Spleen (tissue), 11 donors: ENCODE measurements at regions not wholly inside any gene's neighbourhood (a gene's known extent, or its start where the extent isn't known, plus 50 kb on each side); places are given as distances from the start of the nearest gene placed in this dataset.
"Not testable (repeated sequence)": the region's sequence is repeated elsewhere in the genome, so short reads cannot be mapped to it uniquely, and the experiment has no call there.

ENCODE experiments used
- DNase-seq: peaks from one replicate; pipeline ENCODE4 v3.0.0-alpha.2; 2020
- H3K27ac ChIP-seq, 8 donors: fragments of 200-600 bp; sonication (generic) in 7 of 8; 1 replicate in 4 of 8; 2 replicates in 4 of 8; pipeline versions ENCODE4 v1.5.0 to v1.8.0; 2016 to 2021; ENCODE audit warnings: inconsistent platforms in 4 of 8, mild to moderate bottlenecking in 4 of 8, moderate library complexity in 1 of 8
- H3K27me3 ChIP-seq, 7 donors: fragments of 200-600 bp; sonication (generic) in 6 of 7; replicated peaks in 1 of 7; 1 replicate in 4 of 7; 2 replicates in 3 of 7; pipeline versions ENCODE4 v1.5.0 to v1.8.0; 2016 to 2021; ENCODE audit warnings: inconsistent platforms in 3 of 7, mild to moderate bottlenecking in 1 of 7
- H3K36me3 ChIP-seq, 6 donors: fragments of 200-600 bp; sonication (generic) in 5 of 6; 1 replicate in 4 of 6; 2 replicates in 2 of 6; pipeline versions ENCODE4 v1.5.0 to v1.8.0; 2016 to 2021; ENCODE audit warnings: inconsistent platforms in 2 of 6
- H3K4me1 ChIP-seq, 6 donors: fragments of 200-600 bp; sonication (generic) in 5 of 6; 1 replicate in 3 of 6; 2 replicates in 3 of 6; pipeline versions ENCODE4 v1.5.0 to v1.8.0; 2016 to 2021; ENCODE audit warnings: inconsistent platforms in 3 of 6
- H3K4me3 ChIP-seq, 8 donors: fragments of 200-600 bp; sonication (generic) in 7 of 8; 1 replicate in 4 of 8; 2 replicates in 4 of 8; pipeline versions ENCODE4 v1.5.0 to v1.8.0; 2016 to 2021; ENCODE audit warnings: inconsistent platforms in 4 of 8, mild to moderate bottlenecking in 4 of 8, moderate library complexity in 2 of 8
- H3K9me3 ChIP-seq, 8 donors: fragments of 200-600 bp; sonication (generic) in 7 of 8; 1 replicate in 4 of 8; 2 replicates in 4 of 8; pipeline versions ENCODE4 v1.5.0 to v1.8.0; 2016 to 2021; ENCODE audit warnings: inconsistent platforms in 4 of 8
- POLR2A ChIP-seq, 3 donors: fragments of 450-650 bp; IDR thresholded peaks; one replicate each; pipeline ENCODE4 v1.5.1; 2017; ENCODE audit warnings: antibody characterized with exemption in 3 of 3, mild to moderate bottlenecking in 1 of 3
- POLR2AphosphoS5 ChIP-seq, 3 donors: sonication (generic); formaldehyde crosslinking; IDR thresholded peaks; one replicate each; pipeline ENCODE4 v1.5.1; 2017; ENCODE audit warnings: antibody characterized with exemption in 3 of 3
- WGBS, 5 donors: extraction: QIAGEN DNeasy Blood & Tissue Kit in 3 of 5; methylation state at CpG; one replicate each; pipeline versions ENCODE4 v1.1.5 to v1.1.7; 2013 to 2018; 5-methylcytosine and 5-hydroxymethylcytosine counted together
- intact Hi-C: fragments of 100-400 bp; cut with DNase I; formaldehyde crosslinking; loops from one replicate; pipeline ENCODE4 v1.15.0; 2023; ENCODE audit warnings: low total_unique reads
- TF ChIP-seq, protein P1 (sequence below), 11 experiments: fragments of 200-600 bp in 7 of 11; fragments of 450-650 bp in 4 of 11; sonication (generic) in 4 of 11; IDR thresholded peaks in 8 of 11; conservative IDR thresholded peaks in 3 of 11; 1 replicate in 7 of 11; 2 replicates in 4 of 11; pipeline versions ENCODE4 v1.4.0 to v1.8.0; 2016 to 2021; ENCODE audit warnings: antibody characterized with exemption in 11 of 11, inconsistent platforms in 4 of 11, mild to moderate bottlenecking in 1 of 11
- donor health status: healthy with polysubstance abuse.
- donor health status: DM: no; HTN: no; CAD: no; lungs with moderate emphysema.
- donor health status: DM: no; HTN: no; CAD: no.
- donor health status: Bipolar disorder and iron deficiency.
- donor health status: healthy.
- donor health status: DM: no; HTN: no; CAD: no.
- donor health status: DM: yes; HTN: yes; CAD: no.

DNA sequence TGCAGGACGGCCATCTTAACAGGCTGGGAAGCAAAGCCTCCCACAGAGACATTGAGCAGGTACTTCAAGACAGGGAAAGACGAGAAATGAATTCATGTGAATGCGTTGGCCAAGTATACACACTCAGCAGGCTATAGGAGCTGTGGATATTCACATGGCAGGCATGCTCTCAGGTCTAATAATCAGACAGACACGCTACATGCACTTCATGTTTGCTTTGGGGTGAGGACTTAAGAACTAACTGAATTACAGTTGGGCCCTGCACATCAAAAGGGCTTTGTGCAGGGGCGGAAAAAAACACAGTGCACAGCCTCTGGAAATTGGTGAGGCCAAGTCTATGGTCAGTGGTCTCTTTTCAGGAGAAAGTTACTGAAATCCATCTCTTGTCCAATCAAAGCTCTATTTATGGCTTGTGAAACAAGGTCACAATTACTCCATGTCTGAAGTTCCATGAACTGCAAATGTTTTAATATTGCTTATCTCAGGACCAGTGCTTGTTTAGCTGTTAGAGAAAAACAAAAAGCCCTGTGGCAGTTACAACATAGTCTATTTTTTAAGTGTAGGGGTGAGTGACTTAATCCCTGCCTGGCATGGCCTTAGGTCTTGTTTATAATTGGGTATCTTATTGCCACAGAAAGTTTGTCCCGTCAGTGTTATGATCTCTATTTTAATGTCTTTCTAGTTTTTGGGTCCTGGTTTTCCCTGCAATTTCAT, 100.6 kb upstream of the GOLGA6L6 start:
- intact Hi-C loops = no loop called here

DNA sequence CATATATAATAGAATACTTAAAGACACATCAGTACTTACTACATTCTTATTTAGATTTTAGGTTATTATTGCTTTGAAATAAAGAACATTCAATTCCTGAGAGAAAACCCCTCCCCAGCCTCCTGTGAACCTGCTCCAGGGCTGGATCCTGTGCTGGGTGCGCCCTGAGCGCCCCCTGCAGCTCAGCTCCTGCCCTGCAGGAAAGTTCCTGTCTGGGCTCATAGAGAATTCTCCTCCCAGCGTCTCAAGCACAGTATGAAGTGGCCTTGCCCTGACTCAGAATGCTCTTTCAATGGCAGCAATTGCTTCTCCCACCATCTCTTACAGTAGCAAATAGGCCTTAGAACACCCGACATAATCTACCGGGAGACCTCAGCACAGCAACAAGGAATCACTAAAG, 98.8 kb upstream of the GOLGA6L6 start:
- peaks cover 0 to 20% (median 0%) of the 10 kb centered on the region in 7 donors for H3K27me3 ChIP-seq
- intact Hi-C loops, H3K27ac ChIP-seq, H3K4me1 ChIP-seq, H3K36me3 ChIP-seq, H3K9me3 ChIP-seq, H3K4me3 ChIP-seq, DNase-seq: not testable (repeated sequence)
- 0 to 6% (median 2%) methylated on average over 1 to 2 of the region's 5 CpGs for WGBS, 5 donors

More for the DNA sequence above, 100.6 kb upstream of the GOLGA6L6 start:
- H3K4me3 ChIP-seq = no peak overlapping the region
- WGBS, 5 donors = 66 to 79% (median 71%) methylated on average over 6 of the region's 6 CpGs
- DNase-seq = no peak
- H3K27me3 ChIP-seq = peaks cover 0 to 20% (median 0%) of the 10 kb centered on the region in 7 donors
- TF ChIP-seq POLR2AphosphoS5 (IDR thresholded peaks at IDR 0.05) (no peak), POLR2A (IDR thresholded peaks at IDR 0.05) (no peak)
- TF ChIP-seq, protein P1, sequence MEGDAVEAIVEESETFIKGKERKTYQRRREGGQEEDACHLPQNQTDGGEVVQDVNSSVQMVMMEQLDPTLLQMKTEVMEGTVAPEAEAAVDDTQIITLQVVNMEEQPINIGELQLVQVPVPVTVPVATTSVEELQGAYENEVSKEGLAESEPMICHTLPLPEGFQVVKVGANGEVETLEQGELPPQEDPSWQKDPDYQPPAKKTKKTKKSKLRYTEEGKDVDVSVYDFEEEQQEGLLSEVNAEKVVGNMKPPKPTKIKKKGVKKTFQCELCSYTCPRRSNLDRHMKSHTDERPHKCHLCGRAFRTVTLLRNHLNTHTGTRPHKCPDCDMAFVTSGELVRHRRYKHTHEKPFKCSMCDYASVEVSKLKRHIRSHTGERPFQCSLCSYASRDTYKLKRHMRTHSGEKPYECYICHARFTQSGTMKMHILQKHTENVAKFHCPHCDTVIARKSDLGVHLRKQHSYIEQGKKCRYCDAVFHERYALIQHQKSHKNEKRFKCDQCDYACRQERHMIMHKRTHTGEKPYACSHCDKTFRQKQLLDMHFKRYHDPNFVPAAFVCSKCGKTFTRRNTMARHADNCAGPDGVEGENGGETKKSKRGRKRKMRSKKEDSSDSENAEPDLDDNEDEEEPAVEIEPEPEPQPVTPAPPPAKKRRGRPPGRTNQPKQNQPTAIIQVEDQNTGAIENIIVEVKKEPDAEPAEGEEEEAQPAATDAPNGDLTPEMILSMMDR (IDR thresholded peaks at IDR 0.05 in 8 of 11, conservative IDR thresholded peaks at IDR 0.05 in 3 of 11) = no peak
- no peak overlapping the region for H3K27ac ChIP-seq
- H3K9me3 ChIP-seq = no peaks in the 10 kb centered on the region
- no peaks in the 10 kb centered on the region for H3K36me3 ChIP-seq
- peaks cover 0 to 14% (median 0%) of the 10 kb centered on the region in 6 donors for H3K4me1 ChIP-seq

DNA sequence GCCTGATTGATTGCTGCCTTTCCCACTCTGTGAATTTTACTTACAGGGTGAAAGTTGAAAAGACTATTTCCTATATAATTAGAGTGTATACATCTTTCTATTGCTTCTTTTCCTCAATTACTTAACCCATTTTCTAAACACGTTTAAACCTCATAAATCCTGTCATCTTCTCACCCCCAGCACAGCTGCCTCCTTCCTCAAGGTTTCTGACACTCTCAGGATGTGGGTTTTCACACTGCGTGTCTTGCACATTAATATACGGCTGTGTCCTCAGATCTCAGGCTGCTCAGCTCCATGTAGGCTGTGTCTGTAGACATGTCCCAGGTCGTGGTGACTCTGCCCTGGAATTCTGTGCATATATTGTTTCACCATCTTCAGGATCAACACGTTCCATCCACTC, 97.6 kb upstream of the GOLGA6L6 start:
- intact Hi-C loops = not testable (repeated sequence)
- 11% methylated on average over 2 of the region's 5 CpGs; no CpG with 5 or more reads in 4 of the 5 donors for WGBS, 5 donors

DNA sequence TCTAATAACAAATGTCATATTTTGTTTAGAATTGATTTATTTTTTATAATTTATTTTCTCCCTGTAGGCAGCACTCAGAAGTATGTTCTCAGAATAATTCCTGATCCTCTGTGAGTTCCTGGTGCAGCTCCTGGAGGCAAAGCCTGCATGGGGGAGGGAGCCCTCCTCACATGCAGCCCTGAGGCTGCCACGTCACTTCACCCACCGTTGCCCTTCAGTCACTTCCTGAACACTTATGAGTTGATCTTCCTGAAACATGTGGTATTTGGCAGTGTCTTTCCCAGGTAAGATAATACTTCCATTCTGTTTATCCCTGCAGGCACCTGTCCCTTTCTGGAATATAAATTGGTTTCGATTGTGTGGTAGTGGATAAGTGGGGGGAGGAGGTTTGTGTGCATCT, 95.9 kb upstream of the GOLGA6L6 start:
- WGBS, 5 donors = 3 to 22% (median 13%) methylated on average over 2 of the region's 3 CpGs

More for the DNA sequence above, 97.6 kb upstream of the GOLGA6L6 start:
- H3K27ac ChIP-seq, DNase-seq, H3K4me1 ChIP-seq, H3K36me3 ChIP-seq, H3K4me3 ChIP-seq, H3K9me3 ChIP-seq: not testable (repeated sequence)
- H3K27me3 ChIP-seq = peaks cover 0 to 20% (median 0%) of the 10 kb centered on the region in 7 donors

DNA sequence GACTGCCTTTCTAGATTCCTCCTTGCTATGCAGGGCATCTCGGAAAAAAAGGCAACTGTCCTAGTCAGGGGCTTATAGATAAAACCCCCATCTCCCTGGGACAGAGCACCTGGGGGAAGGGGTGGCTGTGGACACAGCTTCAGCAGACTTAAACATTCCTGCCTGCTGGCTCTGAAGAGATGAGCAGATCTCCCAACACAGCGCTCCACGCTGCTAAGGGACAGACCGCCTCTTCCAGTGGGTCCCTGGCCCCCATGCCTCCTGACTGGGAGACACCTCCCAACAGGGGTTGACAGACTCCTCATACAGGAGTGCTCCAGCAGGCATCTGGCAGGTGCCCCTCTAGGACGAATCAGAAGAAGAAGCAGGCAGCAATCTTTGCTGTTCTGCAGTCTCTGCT, 87.9 kb upstream of the GOLGA6L6 start:
- H3K27me3 ChIP-seq, H3K36me3 ChIP-seq, DNase-seq, H3K4me3 ChIP-seq, H3K9me3 ChIP-seq, intact Hi-C loops, H3K27ac ChIP-seq, H3K4me1 ChIP-seq: not testable (repeated sequence)
- 85 to 92% (median 89%) methylated on average over 3 to 5 of the region's 5 CpGs; no CpG with 5 or more reads in 1 of the 5 donors for WGBS, 5 donors

More for the DNA sequence above, 95.9 kb upstream of the GOLGA6L6 start:
- H3K4me3 ChIP-seq, H3K9me3 ChIP-seq, H3K36me3 ChIP-seq, H3K27me3 ChIP-seq, DNase-seq, intact Hi-C loops, H3K4me1 ChIP-seq, H3K27ac ChIP-seq: not testable (repeated sequence)

DNA sequence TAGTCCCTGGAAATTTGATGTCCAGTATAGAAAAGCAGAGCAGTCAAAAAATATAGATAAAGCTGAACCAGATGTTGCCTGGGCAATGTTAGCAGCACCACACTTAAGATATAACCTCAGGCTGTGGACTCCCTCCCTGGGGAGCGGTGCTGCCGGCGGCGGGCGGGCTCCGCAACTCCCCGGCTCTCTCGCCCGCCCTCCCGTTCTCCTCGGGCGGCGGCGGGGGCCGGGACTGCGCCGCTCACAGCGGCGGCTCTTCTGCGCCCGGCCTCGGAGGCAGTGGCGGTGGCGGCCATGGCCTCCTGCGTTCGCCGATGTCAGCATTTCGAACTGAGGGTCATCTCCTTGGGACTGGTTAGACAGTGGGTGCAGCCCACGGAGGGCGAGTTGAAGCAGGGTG, 86.9 kb upstream of the GOLGA6L6 start:
- WGBS, 5 donors = 79 to 82% methylated on average over 2 to 10 of the region's 30 CpGs; no CpG with 5 or more reads in 3 of the 5 donors
- H3K4me3 ChIP-seq, H3K9me3 ChIP-seq, H3K27me3 ChIP-seq, H3K36me3 ChIP-seq, intact Hi-C loops, DNase-seq, H3K27ac ChIP-seq, H3K4me1 ChIP-seq: not testable (repeated sequence)

DNA sequence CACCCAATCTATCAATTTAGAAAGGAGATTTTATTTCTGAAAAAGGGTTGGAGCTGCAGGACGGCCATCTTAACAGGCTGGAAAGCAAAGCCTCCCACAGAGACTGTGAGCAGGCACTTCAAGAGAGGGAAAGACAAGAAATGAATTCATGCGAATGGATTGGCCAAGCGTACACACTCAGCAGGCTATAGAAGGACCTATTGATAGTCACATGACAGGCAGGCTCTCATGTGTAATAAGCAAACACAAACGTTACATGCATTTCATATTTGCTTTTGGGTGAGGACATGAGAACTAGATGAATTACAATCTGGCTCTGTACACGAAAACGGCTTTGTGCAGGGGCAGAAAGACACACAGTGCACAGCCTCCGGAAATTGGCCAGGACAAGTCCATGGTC, 83.9 kb upstream of the GOLGA6L6 start:
- H3K27me3 ChIP-seq, H3K36me3 ChIP-seq, H3K27ac ChIP-seq, H3K9me3 ChIP-seq, DNase-seq, intact Hi-C loops, H3K4me3 ChIP-seq, H3K4me1 ChIP-seq: not testable (repeated sequence)
- 75 to 92% (median 86%) methylated on average over 3 to 4 of the region's 7 CpGs; no CpG with 5 or more reads in 1 of the 5 donors for WGBS, 5 donors
